SK-N-SH treated with all-trans-retinoic acid at 6 μM for 48 hours (cell line): ENCODE measurements at regions not wholly inside any gene's neighbourhood (a gene's known extent, or its start where the extent isn't known, plus 50 kb on each side); places are given as distances from the start of the nearest gene placed in this dataset.
"Not testable (repeated sequence)": the region's sequence is repeated elsewhere in the genome, so short reads cannot be mapped to it uniquely, and the experiment has no call there.

Experiments
- ATAC-seq: fragments of 200-7000 bp; cut with Tn5 transposase; 3 replicates; pipeline ENCODE4 v1.9.1; 2020; ENCODE audit warnings: mild to moderate bottlenecking, moderate library complexity

DNA sequence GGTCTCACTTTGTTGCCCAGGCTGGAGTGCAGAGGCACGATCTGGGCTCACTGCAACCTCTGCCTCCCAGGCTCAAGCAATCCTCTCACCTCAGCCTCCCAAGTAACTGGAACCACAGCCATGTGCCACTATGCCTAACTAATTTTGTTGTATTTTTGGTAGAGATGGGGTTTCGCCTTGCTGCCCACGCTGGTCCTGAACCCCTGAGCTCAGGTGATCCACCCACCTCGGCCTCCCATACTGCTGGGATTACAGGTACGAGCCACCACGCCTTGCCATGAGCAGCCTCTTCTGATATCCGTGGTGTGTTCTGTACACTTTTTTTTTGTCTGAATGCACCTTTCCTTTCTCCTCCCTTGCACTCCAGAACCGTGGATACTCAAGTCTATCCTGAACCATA is 394.4 kb downstream of the SPATA31A6 start:
- not testable (repeated sequence) for ATAC-seq
